Stomach (tissue), 8 donors: ENCODE measurements at regions not wholly inside any gene's neighbourhood (a gene's known extent, or its start where the extent isn't known, plus 50 kb on each side); places are given as distances from the start of the nearest gene placed in this dataset.

Experiments
- DNase-seq, 2 donors: peaks; one replicate each; pipeline versions ENCODE4 v3.0.0 to v3.0.0-alpha.2; 2013 to 2019
- H3K27ac ChIP-seq, 5 donors: fragments of 200-600 bp in 4 of 5; sonication (generic) in 4 of 5; one replicate each; pipeline ENCODE4 v1.5.1; 2013 to 2019; ENCODE audit warnings: mild to moderate bottlenecking in 1 of 5, moderate library complexity in 1 of 5
- H3K27me3 ChIP-seq, 3 donors: fragments of 200-600 bp; sonication (generic); one replicate each; pipeline ENCODE4 v1.5.1; 2017 to 2019; ENCODE audit warnings: mixed run types in 1 of 3
- H3K36me3 ChIP-seq, 4 donors: fragments of 200-600 bp; sonication (generic); 1 replicate in 3 of 4; 2 replicates in 1 of 4; pipeline ENCODE4 v1.5.1; 2016 to 2019
- H3K4me1 ChIP-seq, 4 donors: fragments of 200-600 bp; sonication (generic); one replicate each; pipeline ENCODE4 v1.5.1; 2016 to 2019
- H3K4me3 ChIP-seq, 4 donors: fragments of 200-600 bp; sonication (generic) in 3 of 4; one replicate each; pipeline ENCODE4 v1.5.1; 2016 to 2019; ENCODE audit warnings: mild to moderate bottlenecking in 1 of 4
- H3K9me3 ChIP-seq, 4 donors: fragments of 200-600 bp; sonication (generic); one replicate each; pipeline ENCODE4 v1.5.1; 2016 to 2019
- EP300 ChIP-seq: sonication (generic); formaldehyde crosslinking; IDR thresholded peaks from one replicate; pipeline ENCODE4 v1.6.1; 2017; ENCODE audit warnings: antibody characterized with exemption
- POLR2A ChIP-seq, 4 donors: fragments of 450-650 bp; IDR thresholded peaks; one replicate each; pipeline ENCODE4 v1.6.1; 2016; ENCODE audit warnings: antibody characterized with exemption in 4 of 4, control low read depth in 2 of 4, mild to moderate bottlenecking in 1 of 4, moderate library complexity in 1 of 4
- POLR2AphosphoS5 ChIP-seq, 3 donors: sonication (generic); formaldehyde crosslinking; IDR thresholded peaks; one replicate each; pipeline ENCODE4 v1.6.1; 2016; ENCODE audit warnings: antibody characterized with exemption in 3 of 3
- WGBS, 5 donors: extraction: QIAGEN DNeasy Blood & Tissue Kit in 3 of 5; methylation state at CpG; one replicate each; pipeline versions ENCODE4 v1.1.5 to v1.1.7; 2013 to 2018; 5-methylcytosine and 5-hydroxymethylcytosine counted together
- intact Hi-C: fragments of 100-400 bp; cut with DNase I; formaldehyde crosslinking; loops from one replicate; pipeline ENCODE4 v1.15.1; 2023; ENCODE audit warnings: low total_unique reads
- TF ChIP-seq, protein P1 (sequence below), 7 experiments: fragments of 450-650 bp in 4 of 7; fragments of 200-600 bp in 3 of 7; sonication (generic) in 3 of 7; IDR thresholded peaks; one replicate each; pipeline ENCODE4 v1.5.1; 2016 to 2019; ENCODE audit warnings: antibody characterized with exemption in 7 of 7, control low read depth in 2 of 7, mild to moderate bottlenecking in 1 of 7
- donor health status: healthy with polysubstance abuse.
- donor health status: Bipolar disorder and iron deficiency.
- donor health status: healthy.

DNA sequence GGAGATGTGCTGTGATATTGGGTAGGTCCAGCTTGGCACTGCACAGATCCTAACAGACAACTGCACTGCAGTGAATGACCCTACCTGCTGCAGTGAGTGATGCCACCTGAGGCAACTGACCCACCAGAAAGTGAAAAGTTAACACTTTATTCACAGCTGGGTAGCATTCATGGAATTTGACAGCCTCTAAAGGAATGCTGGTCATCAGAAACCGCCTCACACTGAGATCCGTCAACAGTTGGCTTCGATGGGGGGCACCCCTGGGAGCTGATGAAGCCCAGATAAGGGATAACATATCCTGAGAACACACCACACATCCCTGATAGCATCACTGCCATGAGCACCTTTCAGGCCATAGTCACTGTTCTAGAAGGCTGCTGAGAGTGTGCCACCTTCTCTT is 272.4 kb upstream of the CRY1 start:
- H3K9me3 ChIP-seq = no peaks in the 10 kb centered on the region
- no peaks in the 10 kb centered on the region for H3K36me3 ChIP-seq
- DNase-seq = no peak
- no peaks in the 10 kb centered on the region for H3K27me3 ChIP-seq
- no peaks in the 10 kb centered on the region for H3K4me1 ChIP-seq
- H3K27ac ChIP-seq = no peak overlapping the region
- intact Hi-C loops = no loop called here
- TF ChIP-seq EP300 (no peak), POLR2A (IDR thresholded peaks at IDR 0.05) (no peak), POLR2AphosphoS5 (IDR thresholded peaks at IDR 0.05) (no peak)
- TF ChIP-seq, protein P1, sequence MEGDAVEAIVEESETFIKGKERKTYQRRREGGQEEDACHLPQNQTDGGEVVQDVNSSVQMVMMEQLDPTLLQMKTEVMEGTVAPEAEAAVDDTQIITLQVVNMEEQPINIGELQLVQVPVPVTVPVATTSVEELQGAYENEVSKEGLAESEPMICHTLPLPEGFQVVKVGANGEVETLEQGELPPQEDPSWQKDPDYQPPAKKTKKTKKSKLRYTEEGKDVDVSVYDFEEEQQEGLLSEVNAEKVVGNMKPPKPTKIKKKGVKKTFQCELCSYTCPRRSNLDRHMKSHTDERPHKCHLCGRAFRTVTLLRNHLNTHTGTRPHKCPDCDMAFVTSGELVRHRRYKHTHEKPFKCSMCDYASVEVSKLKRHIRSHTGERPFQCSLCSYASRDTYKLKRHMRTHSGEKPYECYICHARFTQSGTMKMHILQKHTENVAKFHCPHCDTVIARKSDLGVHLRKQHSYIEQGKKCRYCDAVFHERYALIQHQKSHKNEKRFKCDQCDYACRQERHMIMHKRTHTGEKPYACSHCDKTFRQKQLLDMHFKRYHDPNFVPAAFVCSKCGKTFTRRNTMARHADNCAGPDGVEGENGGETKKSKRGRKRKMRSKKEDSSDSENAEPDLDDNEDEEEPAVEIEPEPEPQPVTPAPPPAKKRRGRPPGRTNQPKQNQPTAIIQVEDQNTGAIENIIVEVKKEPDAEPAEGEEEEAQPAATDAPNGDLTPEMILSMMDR (IDR thresholded peaks at IDR 0.05) = no peak
- 63 to 73% (median 71%) methylated on average over 3 of the region's 3 CpGs for WGBS, 5 donors
- no peak overlapping the region for H3K4me3 ChIP-seq

GRCh38 chr12:107366322-107366721 is 273.0 kb upstream of the CRY1 start:
- intact Hi-C loops = no loop called here
- Histone ChIP-seq H3K27me3 (no peaks in the 10 kb centered on the region), H3K4me1 (no peaks in the 10 kb centered on the region), H3K9me3 (no peaks in the 10 kb centered on the region), H3K27ac (no peak overlapping the region), H3K4me3 (no peak overlapping the region), H3K36me3 (no peaks in the 10 kb centered on the region)
- DNase-seq = no peak
- WGBS, 5 donors = 79 to 91% (median 89%) methylated on average over 2 of the region's 2 CpGs
- no peak for TF ChIP-seq EP300
- no peak for TF ChIP-seq POLR2A (IDR thresholded peaks at IDR 0.05)
- TF ChIP-seq POLR2AphosphoS5 (IDR thresholded peaks at IDR 0.05) = no peak
- TF ChIP-seq, protein P1 (IDR thresholded peaks at IDR 0.05) = no peak

DNA sequence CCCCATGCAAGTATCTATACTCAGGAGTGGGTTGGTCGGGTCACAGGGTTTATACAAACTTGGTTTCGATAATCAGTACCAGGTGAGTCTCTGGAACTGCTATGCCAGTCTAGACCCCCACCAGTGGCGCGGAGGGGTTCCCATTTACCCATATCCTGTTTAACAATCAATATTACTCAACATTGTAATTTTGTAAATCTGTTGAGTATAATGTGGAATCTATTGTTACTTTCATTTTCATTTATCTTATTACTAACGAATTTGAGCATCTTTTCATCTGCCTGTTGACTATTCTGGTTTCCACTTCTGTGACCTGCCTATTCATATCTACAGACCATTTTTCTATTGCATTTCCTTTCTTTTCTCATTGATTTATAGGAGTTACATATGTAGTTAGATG is 275.2 kb upstream of the CRY1 start:
- WGBS, 5 donors = 66 to 81% (median 74%) methylated on average over 5 of the region's 5 CpGs
- TF ChIP-seq POLR2A (IDR thresholded peaks at IDR 0.05) = no peak

GRCh38 chr12:107369006-107369405 is 275.7 kb upstream of the CRY1 start:
- H3K36me3 ChIP-seq = no peaks in the 10 kb centered on the region
- no peaks in the 10 kb centered on the region for H3K27me3 ChIP-seq
- no peaks in the 10 kb centered on the region for H3K4me1 ChIP-seq
- intact Hi-C loops = no loop called here
- TF ChIP-seq EP300 = no peak
- TF ChIP-seq POLR2AphosphoS5 (IDR thresholded peaks at IDR 0.05) = no peak
- TF ChIP-seq POLR2A (IDR thresholded peaks at IDR 0.05) = no peak
- TF ChIP-seq, protein P1 (IDR thresholded peaks at IDR 0.05) = no peak
- no peak overlapping the region for H3K27ac ChIP-seq
- H3K4me3 ChIP-seq = no peak overlapping the region
- DNase-seq = no peak
- no peaks in the 10 kb centered on the region for H3K9me3 ChIP-seq
- WGBS, 5 donors = 33 to 51% (median 48%) methylated on average over 2 of the region's 2 CpGs

More for the DNA sequence above, 275.2 kb upstream of the CRY1 start:
- H3K9me3 ChIP-seq = no peaks in the 10 kb centered on the region
- H3K4me1 ChIP-seq = no peaks in the 10 kb centered on the region
- H3K4me3 ChIP-seq = no peak overlapping the region
- intact Hi-C loops = no loop called here
- no peak for DNase-seq
- no peaks in the 10 kb centered on the region for H3K27me3 ChIP-seq
- no peaks in the 10 kb centered on the region for H3K36me3 ChIP-seq
- no peak overlapping the region for H3K27ac ChIP-seq

DNA sequence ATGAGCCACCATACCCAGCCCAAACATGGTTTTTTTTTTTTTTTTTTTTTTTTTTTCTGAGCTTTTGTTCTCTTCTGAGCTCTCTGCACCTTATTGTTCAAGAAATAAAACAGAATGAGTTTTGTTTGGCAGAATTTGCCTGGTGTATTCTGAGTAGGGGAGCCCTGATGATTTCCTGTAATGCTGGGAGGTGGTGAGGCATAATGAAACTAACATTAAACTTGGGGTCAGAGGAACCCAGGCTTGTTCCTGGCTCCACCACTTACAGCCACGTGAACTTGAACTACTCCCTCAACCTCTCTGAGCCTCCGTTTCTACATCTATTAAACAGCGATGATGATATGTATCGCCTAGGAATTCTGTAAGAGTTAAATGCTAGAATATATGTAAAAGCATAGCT is 276.3 kb upstream of the CRY1 start:
- WGBS, 5 donors = 77 to 84% (median 80%) methylated on average over 4 of the region's 4 CpGs
- no peaks in the 10 kb centered on the region for H3K9me3 ChIP-seq
- no peak overlapping the region for H3K4me3 ChIP-seq
- H3K27me3 ChIP-seq = no peaks in the 10 kb centered on the region
- H3K27ac ChIP-seq = no peak overlapping the region
- no peaks in the 10 kb centered on the region for H3K36me3 ChIP-seq
- DNase-seq = no peak
- TF ChIP-seq, protein P1 (IDR thresholded peaks at IDR 0.05) = no peak
- intact Hi-C loops = no loop called here
- no peaks in the 10 kb centered on the region for H3K4me1 ChIP-seq
